HUES48 (cell line): ENCODE measurements at regions not wholly inside any gene's neighbourhood (a gene's known extent, or its start where the extent isn't known, plus 50 kb on each side); places are given as distances from the start of the nearest gene placed in this dataset.

Experiments used
- H3K27ac ChIP-seq: one replicate; pipeline ENCODE4 v1.7.0; 2013; ENCODE audit warnings: low read depth, low read length, inconsistent platforms
- H3K27me3 ChIP-seq: 2 replicates; pipeline ENCODE4 v1.6.1; 2013; ENCODE audit warnings: mild to moderate bottlenecking, low read length; ENCODE audit not compliant: control insufficient read depth, insufficient read depth
- H3K36me3 ChIP-seq: 2 replicates; pipeline ENCODE4 v1.6.1; 2013; ENCODE audit warnings: low read length; ENCODE audit not compliant: control insufficient read depth, insufficient read depth
- H3K4me1 ChIP-seq: 2 replicates; pipeline ENCODE4 v1.6.1; 2013; ENCODE audit warnings: mild to moderate bottlenecking, low read length; ENCODE audit not compliant: control insufficient read depth, insufficient read depth
- H3K4me3 ChIP-seq: 2 replicates; pipeline ENCODE4 v1.5.1; 2013; ENCODE audit warnings: mild to moderate bottlenecking, low read depth, low read length
- H3K9ac ChIP-seq: 2 replicates; pipeline ENCODE4 v1.6.1; 2013; ENCODE audit warnings: mild to moderate bottlenecking, low read depth, low read length, moderate library complexity
- H3K9me3 ChIP-seq: 2 replicates; pipeline ENCODE4 v1.6.1; 2013; ENCODE audit warnings: low read length; ENCODE audit not compliant: control insufficient read depth, insufficient read depth

DNA sequence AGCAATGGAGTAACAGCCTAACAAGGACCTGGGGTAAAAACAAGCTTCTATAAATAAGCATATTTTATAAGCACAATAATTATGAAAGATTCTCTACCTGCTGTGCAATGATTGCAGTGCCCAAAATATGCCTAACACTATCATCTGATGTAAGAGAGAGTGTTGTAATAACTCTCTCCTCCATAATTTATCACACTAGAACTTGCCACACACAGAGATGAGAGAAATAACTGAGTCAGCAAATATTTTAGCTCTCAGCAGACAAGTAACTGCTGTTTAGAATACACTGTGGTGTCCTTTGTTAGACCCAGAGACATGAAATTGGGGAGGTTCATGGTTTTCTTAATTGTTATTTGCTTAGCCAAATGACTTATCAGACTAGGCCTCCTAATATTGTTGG is 105.3 kb upstream of the ACP3 start:
- H3K27me3 ChIP-seq: peaks cover 24% of the 10 kb centered on the region
- H3K27ac ChIP-seq: no peak overlapping the region

GRCh38 chr3:132218817-132219755 is 98.1 kb upstream of the ACP3 start:
- Histone ChIP-seq H3K27ac (no peak overlapping the region), H3K4me3 (no peak overlapping the region), H3K36me3 (no peaks in the 10 kb centered on the region), H3K27me3 (no peaks in the 10 kb centered on the region), H3K4me1 (peaks cover 12% of the 10 kb centered on the region; the same call in 1 of the 2 replicates), H3K9ac (no peak overlapping the region), H3K9me3 (no peaks in the 10 kb centered on the region)

More for the DNA sequence above, 105.3 kb upstream of the ACP3 start:
- Histone ChIP-seq H3K9ac (no peak overlapping the region), H3K4me3 (no peak overlapping the region), H3K4me1 (peaks cover 10% of the 10 kb centered on the region), H3K9me3 (no peaks in the 10 kb centered on the region), H3K36me3 (no peaks in the 10 kb centered on the region)

DNA sequence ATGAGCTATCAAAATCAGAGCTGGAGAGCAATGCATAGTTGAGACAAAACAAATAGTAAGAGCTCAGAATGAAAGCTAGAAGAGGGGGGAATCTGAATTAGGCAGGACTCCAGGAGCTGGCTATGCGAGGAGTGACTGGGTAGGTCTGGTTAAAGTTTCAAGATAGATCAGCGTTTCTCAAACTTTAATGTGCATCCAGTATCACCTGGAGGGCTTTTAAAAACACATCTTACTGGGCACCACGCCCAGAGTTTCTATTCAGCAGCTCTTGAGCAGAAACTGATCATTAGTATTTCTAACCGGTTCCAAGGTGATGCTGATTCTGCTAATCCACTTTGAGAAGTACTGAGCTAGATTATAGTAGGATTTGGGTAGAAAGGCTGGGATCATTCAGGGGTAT is 96.2 kb upstream of the ACP3 start:
- H3K4me3 ChIP-seq: no peak overlapping the region
- no peaks in the 10 kb centered on the region for H3K36me3 ChIP-seq
- no peaks in the 10 kb centered on the region for H3K9me3 ChIP-seq
- H3K4me1 ChIP-seq: peaks cover 13% of the 10 kb centered on the region; the same call in 1 of the 2 replicates
- H3K27me3 ChIP-seq: no peaks in the 10 kb centered on the region
- no peak overlapping the region for H3K9ac ChIP-seq
- H3K27ac ChIP-seq: no peak overlapping the region

GRCh38 chr3:132222868-132223538 is 94.2 kb upstream of the ACP3 start:
- no peaks in the 10 kb centered on the region for H3K36me3 ChIP-seq
- H3K27ac ChIP-seq: no peak overlapping the region
- H3K9ac ChIP-seq: no peak overlapping the region
- no peaks in the 10 kb centered on the region for H3K9me3 ChIP-seq
- no peaks in the 10 kb centered on the region for H3K27me3 ChIP-seq
- H3K4me1 ChIP-seq: peaks cover 12% of the 10 kb centered on the region; the same call in 1 of the 2 replicates
- H3K4me3 ChIP-seq: no peak overlapping the region

GRCh38 chr3:132225664-132226063 is 91.5 kb upstream of the ACP3 start:
- H3K9me3 ChIP-seq: no peaks in the 10 kb centered on the region
- no peak overlapping the region for H3K27ac ChIP-seq
- no peaks in the 10 kb centered on the region for H3K27me3 ChIP-seq
- H3K4me3 ChIP-seq: no peak overlapping the region
- H3K36me3 ChIP-seq: no peaks in the 10 kb centered on the region
- H3K9ac ChIP-seq: no peak overlapping the region
- peaks cover 12% of the 10 kb centered on the region; the same call in 1 of the 2 replicates for H3K4me1 ChIP-seq

DNA sequence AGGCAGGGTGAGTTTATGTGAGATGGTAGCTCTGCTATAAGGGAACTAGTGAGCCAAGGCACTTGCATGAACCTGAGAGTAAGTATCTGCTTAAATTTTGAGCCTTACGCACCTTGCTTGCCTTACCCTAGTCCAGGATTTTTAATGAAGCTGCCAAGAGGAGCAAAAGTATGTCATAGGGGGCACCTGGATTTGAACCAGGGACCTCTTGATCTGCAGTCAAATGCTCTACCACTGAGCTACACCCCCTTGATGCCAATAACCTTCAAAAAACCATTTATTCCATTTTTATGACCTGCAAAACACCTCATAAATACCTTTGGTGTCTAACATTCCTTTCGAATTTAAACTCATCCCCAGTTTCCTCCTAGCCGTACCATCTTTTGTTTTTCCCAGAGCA is 88.3 kb upstream of the ACP3 start:
- H3K9ac ChIP-seq: no peak overlapping the region
- H3K9me3 ChIP-seq: no peaks in the 10 kb centered on the region
- H3K36me3 ChIP-seq: no peaks in the 10 kb centered on the region
- no peaks in the 10 kb centered on the region for H3K27me3 ChIP-seq
- H3K4me1 ChIP-seq: peaks cover 10% of the 10 kb centered on the region; the same call in 1 of the 2 replicates
- H3K27ac ChIP-seq: no peak overlapping the region
- H3K4me3 ChIP-seq: no peak overlapping the region

GRCh38 chr3:132229641-132230040 is 87.6 kb upstream of the ACP3 start:
- Histone ChIP-seq H3K36me3 (no peaks in the 10 kb centered on the region), H3K4me3 (no peak overlapping the region), H3K9ac (no peak overlapping the region), H3K4me1 (peaks cover 10% of the 10 kb centered on the region; the same call in 1 of the 2 replicates), H3K9me3 (no peaks in the 10 kb centered on the region), H3K27ac (no peak overlapping the region), H3K27me3 (no peaks in the 10 kb centered on the region)

DNA sequence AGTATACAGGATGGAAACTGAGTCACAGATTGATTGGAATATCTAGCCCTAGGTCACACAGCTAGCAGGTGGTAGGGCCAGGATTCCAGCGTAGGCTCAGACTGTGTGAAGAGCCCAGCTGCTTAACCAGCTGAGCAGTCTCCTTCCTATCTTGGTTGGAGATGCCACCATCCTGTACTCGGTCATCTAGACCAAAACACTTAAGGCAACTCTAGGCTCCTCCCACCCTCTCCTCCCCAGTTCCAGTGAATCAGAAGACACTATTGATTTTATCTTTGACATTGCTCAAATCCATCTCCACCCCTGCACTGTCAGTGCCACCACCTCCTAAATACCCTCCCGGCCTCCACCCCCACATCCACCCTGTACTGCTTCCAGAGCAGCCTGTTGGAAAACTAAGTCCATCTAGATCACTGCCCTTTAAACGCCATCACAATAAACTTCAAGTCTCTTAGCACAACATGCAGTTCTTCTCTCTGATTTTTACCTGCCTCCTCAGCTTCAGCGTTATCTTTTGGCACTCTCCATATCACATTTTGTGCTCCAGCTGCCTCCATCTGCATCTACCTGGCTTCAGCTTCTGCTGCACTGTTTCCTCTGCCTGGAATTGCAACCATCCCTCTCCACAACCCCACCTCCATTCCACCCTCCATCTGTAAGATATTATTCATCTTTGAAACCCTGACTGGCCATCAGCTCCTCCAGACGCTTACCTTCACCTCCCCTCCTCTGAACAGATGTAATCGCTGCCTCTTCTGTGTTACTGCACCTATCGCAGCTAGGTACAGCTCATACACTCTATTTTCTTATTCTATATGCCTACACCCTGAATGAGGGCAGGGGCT is 86.8 kb upstream of the ACP3 start:
- no peaks in the 10 kb centered on the region for H3K9me3 ChIP-seq
- no peak overlapping the region for H3K27ac ChIP-seq

DNA sequence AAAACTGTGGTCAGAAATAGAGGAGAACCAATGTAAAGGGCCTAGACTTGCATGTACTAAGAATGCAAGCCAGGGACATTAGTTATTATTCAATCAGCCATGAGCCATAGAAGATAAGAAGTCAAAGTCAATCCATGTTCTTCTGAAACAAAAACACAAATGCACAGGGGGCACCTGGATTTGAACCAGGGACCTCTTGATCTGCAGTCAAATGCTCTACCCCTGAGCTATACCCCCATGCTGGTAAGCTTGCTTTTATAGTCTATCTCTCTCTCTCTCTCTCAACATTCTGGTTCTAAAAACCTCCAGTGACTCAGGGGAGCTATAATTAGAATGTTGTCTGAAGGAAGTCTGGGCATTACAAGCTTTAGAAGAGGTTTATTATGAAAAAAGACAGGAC is 85.6 kb upstream of the ACP3 start:
- Histone ChIP-seq H3K4me3 (no peak overlapping the region), H3K9me3 (no peaks in the 10 kb centered on the region), H3K36me3 (no peaks in the 10 kb centered on the region), H3K9ac (no peak overlapping the region), H3K27ac (no peak overlapping the region), H3K4me1 (peaks cover 6% of the 10 kb centered on the region; the same call in 1 of the 2 replicates), H3K27me3 (no peaks in the 10 kb centered on the region)

More for the DNA sequence above, 86.8 kb upstream of the ACP3 start:
- Histone ChIP-seq H3K4me3 (no peak overlapping the region), H3K4me1 (peaks cover 10% of the 10 kb centered on the region; the same call in 1 of the 2 replicates), H3K36me3 (no peaks in the 10 kb centered on the region), H3K9ac (no peak overlapping the region), H3K27me3 (no peaks in the 10 kb centered on the region)

- Histone ChIP-seq H3K4me1 (peaks cover 6% of the 10 kb centered on the region; the same call in 1 of the 2 replicates), H3K4me3 (no peak overlapping the region), H3K27me3 (no peaks in the 10 kb centered on the region), H3K36me3 (no peaks in the 10 kb centered on the region), H3K9ac (no peak overlapping the region), H3K9me3 (no peaks in the 10 kb centered on the region), H3K27ac (no peak overlapping the region)
Observed at GRCh38 chr3:132232231-132232792, 84.9 kb upstream of the ACP3 start.
